ENCODE measurements at regions not wholly inside any gene's neighbourhood (a gene's known extent, or its start where the extent isn't known, plus 50 kb on each side); places are given as distances from the start of the nearest gene placed in this dataset.
A peak's percentile ranks its signal among the peaks of the same experiment; 100 is the strongest.
"Not testable (repeated sequence)": the region's sequence is repeated elsewhere in the genome, so short reads cannot be mapped to it uniquely, and the experiment has no call there.

DNA sequence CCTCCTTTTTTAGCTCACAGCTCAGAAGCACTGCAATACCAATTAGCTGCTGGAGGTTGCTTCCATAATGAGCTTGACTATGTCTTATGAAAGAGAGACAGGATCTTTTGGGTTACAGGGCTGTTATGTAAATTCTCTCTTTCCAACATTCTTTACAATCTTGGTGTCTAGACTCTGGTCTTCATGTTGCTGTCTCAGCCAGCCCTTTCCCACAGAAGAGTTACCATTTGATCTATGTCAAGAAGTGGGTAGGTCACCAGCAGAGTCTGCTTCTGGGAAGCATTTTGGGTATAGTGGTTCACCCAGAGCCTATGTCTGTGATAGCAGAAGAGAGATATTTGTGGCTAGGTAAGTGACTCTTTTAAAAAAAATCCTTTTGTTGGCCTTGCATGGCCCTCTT, 234.5 kb downstream of the SATB1 start:
- DNase-seq (ENCODE audit: low spot score) = no peak

DNA sequence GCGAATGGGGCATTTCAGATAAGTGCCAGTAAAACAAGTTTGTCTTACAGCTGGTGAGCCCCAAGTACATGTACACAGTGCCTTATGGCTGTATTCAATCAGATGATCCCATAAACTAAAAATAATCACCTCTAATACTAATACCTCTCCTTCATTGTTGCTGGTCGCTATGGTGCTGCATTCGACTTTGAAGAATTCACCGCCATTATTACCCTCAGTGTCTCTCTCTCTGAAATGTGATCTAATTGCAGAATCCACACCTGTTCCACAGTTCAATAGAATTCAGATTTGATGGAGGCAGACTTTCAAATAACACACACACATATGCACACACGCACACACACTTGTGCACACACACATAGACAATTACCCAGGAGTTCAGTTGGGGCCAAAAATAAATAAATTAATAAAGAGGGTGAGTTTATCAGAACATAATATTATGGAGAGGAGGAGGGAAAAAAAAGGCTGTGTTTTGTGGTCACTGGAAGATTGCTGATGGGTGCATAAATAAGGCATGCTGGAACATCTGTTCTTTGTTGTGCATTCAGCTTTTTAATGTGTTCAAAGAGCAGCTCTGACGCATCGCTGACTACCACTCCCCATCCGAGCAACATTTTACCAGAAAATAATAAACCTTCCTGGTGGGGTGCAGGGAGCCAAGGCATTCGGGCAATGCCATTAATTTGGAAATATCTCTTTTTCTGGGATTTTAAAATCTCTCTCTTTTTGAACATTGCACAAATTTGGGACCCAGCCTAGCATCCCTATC, 235.7 kb downstream of the SATB1 start:
- DNase-seq (ENCODE audit: low spot score) = peak; percentile 25

DNA sequence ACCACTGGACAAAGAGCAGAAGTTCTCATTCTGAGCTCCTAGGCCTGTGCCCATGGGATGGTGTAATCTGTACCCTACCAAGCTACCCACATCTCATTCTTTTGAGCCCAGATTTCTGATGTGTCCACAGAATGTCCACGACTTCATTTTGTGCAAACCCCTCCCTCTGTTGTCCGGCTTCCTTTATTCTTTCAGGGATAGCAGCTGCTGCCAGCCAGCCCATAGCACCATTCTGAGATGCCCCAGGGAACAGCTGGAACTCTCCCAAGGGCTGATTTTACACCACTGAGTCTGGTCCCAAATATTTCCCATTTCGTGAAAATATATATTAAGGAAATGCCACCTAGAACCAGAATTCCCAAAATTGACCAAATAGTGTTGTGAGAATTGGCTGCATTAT, 236.6 kb downstream of the SATB1 start:
- DNase-seq (ENCODE audit: low spot score) = no peak

DNA sequence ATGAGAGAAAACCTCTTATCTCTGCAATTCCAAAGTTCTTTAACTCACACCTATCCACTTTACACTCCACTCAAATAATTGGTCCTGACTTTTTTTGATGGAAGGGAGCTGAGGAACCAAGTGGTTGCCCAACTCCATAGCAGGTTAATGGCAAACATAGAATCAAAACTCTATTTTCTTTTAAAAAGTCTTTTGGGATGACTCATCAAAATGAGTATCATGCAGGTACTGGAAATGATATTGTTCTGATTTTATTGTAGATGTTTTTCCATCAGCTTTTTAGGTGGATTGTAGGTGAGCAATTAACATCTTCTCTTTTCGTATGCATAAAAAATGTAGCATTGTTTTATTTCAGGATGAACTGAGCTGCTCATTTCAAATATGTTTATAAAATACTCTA, 239.5 kb downstream of the SATB1 start:
- no peak for DNase-seq (ENCODE audit: low spot score)

DNA sequence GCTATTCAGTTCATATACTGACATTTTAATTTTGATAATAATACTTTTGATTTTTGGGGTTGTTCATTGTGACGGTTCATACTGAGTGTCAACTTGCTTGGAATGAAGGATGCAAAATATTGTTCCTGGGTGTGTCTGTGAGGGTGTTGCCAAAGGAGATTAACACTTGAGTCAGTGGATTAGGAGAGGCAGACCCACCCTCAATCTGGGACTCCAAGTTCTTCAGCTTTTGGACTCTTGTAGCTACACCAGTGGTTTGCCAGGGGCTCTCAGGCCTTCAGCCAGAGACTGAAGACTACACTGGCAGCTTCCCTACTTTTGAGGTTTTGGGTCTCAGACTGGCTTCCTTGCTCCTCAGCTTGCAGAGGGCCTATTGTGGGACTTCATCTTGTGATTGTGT, 242.2 kb downstream of the SATB1 start:
- not testable (repeated sequence) for DNase-seq (ENCODE audit: low spot score)

DNA sequence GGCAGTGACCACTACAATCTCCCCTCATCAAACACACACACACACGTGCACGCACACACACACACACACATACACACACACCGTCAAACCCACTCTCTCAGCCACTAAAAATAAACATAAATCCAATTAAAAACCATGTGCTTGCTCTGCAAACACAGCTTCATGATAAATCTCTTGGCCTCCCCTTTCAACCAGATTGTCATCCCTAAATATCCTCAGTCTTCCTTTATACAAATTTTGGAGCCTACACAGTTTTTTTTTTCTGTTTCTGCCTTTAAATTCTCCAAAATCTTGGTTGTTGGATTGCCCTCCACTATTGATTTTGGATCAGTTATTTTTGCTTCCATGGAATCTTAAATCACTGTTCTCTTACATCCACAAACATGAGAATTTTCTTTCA, 245.6 kb downstream of the SATB1 start:
- DNase-seq (ENCODE audit: low spot score) = no peak

DNA sequence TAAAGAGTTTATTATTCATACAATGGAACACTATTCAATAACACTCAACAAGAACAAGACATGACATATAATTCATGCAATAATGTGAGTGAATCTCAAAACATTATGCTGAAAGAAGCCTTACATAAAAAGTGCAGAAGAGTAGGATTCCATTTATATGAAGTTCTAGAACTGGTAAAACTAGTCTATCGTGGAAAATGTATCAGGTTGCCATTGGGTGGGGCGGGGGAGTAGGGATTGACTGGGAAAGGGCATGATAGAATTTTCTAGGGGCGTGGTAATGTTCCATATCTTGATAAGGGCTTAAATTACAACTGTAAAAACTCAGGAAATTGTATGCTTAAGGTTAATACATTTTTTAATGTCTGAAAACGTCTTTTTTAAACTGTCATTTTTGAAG, 247.9 kb downstream of the SATB1 start:
- DNase-seq (ENCODE audit: low spot score) = no peak

DNA sequence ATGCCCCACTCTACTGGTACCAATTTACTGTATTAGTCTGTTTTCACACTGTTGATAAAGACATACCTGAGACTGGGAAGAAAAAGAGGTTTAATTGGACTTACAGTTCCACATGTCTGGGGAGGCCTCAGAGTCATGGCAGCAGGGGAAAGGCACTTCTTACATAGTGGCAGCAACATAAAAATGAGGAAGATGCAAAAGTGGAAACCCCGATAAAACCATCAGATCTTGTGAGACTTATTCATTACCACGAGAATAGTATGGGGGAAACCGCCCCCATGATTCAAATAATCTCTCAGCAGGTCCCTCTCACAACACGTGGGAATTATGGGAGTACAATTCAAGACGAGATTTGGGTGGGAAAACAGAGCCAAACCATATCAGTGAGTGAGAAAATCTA, 251.2 kb downstream of the SATB1 start:
- DNase-seq (ENCODE audit: low spot score) = not testable (repeated sequence)

DNA sequence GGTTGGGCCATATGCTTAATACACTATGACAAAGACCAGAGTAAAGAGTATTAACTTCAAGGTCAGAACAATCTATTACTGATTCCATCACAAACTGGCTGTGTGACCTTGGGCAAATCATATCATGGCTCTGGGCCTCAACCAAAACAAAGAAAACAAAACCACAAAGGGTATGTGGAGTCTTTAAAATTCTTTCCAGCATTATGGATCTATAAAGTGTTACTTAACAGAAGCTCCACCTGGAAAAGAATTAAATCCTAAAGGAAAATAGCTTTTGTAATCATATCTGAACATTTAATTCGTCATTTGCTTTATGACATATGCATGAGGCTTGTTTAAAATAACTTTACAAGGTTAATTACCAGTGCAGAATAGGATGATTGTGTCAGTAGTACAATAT, 265.5 kb downstream of the SATB1 start:
- DNase-seq (ENCODE audit: low spot score) = no peak

DNA sequence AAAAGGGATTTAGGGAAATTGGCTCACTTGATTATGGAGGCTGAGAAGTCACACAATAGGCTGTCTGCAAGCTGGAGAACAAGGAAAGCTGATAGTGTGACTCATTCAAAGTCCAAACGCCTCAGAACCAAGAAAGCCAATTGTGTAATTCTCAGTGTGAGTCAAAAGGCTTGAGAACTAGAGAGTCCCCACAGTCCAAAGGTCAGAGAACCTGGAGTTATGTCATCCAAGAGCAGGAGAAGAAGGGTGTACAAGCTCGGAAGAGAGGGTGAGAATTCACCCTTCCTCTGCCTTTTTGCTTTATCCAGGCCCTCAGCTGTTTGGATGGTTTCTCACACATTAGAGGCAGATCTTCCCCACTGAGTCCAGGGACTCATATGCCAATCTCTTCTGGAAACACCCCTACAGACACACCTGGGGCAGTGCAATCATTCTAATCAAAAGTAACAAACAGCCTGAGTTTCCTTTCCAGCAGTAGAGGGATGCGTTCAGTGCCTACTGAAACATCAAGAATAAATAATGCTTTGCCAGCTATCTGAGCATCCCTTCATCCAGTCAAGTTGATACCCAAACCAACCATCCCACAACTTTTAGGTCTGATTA, 271.5 kb downstream of the SATB1 start:
- peak; percentile 53 for DNase-seq (ENCODE audit: low spot score)

DNA sequence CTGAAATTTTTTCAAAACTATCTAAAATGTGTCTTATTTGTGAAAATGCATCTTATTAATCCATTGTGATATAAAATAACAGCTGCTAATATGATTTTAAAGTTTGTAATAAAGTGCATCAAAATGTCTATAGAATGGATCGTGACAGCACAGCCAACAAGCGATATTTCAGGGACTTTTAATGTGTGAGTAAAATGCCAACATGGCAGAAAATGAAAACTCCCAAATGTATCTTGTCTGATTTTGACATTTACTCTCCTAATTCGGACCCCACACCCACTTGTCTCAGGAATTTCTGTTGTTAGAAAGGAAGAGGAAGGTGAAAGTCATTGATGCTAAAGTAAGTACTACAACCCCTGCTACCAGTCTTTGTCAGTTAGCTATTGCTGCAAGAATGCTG, 273.9 kb downstream of the SATB1 start:
- DNase-seq (ENCODE audit: low spot score) = no peak

DNA sequence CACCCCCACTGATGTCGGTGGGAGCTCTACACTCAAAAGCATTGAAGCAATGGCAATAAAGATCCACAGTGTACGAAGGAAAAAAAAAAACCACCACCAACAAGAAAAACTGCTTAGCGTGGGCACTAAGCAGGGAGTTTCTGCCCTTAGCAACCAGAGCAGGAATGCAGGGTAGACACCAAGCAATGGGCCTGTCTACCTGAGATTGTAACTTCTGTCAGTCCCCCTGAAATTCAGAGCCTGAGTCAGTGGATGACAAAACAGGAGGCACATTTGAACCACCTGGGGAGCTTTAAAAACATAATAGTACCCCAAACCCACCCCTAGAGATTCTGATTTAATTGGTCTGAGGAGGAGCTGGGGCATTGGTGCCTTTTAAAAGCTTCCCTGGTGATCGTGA, 275.2 kb downstream of the SATB1 start:
- DNase-seq (ENCODE audit: low spot score) = no peak

DNA sequence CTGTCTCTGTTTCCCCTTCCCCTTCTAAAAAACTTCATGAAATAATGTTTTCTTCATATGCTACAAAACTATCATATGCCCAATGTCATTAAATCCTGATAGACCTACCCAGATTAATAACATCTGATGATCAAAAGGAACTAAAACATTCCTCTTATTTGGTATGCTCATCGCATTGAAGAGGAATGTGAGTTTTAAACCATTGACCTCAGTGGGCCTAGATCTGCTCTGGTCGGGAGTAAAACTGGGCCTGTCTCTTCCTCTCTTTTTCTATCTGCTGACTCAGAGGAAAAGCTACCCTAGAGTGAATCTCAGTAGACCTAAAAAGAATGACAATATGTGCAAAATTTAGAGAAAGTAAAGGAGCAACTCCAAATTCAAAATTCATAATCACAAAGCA, 275.8 kb downstream of the SATB1 start:
- DNase-seq (ENCODE audit: low spot score) = no peak

DNA sequence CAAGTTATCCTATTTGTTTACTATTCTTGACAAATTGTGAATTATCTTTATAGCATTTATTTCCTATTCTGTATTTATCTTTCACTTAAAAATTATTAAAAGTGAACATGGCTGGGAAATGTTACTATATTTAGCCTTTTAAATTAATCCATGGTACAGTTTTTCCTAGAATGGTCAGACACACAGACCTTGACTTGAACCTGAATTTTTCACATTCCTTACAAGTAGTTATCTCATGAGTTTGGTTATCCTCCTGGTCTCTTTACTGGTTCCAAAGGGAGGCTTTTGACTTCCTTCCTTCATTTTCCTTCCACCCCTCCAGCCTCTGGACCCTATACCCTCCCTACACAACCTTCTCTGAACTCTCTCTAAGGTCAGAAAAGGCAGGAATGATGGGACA, 280.6 kb downstream of the SATB1 start:
- no peak for DNase-seq (ENCODE audit: low spot score)

DNA sequence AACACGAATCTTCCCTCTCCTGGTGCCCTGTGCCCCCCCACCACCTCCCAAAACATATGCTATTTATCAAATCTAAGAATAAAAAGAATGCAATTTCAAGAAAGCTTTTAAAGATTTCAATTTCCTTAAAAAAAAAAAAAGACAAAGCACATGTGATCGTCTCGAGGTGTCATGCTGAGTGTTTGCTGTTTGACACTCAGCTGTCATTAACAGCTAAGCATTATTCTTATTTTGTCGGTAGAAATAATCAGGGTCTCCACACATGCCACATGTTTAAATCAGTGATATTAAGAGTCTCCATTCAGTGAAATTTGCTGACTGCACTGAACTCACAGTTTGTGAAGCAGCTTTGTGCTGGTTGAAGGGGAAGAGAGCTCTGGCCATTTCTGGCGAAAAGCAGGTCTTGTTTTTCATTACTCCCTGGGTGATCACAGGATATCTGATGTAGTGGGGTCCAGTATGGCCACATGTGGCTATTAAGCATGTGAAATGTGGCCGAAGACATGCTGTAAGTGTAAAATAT, 281.8 kb downstream of the SATB1 start:
- DNase-seq (ENCODE audit: low spot score) = no peak

DNA sequence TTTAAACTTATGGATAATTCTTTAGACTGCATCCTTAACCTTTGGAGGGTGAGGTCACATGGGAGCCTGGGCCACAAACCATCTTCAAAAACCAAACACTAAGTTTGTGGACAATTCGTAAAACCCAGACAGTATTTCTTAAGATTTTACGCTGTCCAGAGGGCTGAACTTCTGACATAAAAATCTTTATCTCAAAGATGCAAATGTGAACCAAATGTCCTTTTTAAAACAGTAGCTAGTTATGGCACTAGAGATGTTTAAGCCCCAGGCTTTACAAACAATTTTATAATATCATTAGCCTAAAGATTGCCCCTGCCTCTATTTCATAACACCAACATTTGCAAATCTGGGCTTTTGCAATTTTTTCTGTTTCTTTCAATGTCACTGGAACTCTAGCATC, 287.2 kb downstream of the SATB1 start:
- no peak for DNase-seq (ENCODE audit: low spot score)

DNA sequence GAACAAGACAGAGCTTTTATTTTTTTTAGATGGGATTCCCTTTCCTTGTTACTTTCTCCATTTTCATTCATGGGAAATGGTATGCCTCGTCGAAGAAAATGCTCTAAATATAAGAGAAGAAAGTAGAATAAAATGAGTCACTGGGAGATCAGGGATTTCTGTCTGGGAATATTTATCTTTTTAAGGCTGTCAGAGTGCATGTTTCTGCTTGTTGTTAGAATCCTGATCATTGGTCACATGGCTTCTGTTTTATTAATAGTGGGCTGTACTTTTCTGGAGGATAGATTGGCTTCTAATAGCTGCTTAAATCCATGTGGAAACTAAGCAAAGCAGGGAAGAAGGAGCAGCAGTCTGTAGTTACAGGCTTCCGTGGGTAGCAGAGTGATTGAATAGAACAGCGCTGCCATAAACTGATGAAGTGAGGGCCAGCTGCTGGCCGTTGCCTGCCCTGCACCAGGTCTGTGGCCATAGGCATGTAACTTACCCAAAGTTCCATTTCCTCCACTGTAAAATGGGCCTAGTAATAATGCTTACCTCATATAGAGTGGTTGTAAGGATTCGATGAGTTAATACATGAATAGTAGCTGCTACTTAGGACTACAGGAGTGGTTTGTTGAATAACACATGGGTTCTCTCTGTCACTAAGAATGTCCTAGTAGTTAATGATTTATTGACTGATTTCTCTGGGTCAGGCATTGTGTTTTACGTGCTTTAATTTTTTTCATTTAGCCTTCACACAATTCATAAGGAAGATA, 289.9 kb downstream of the SATB1 start:
- no peak for DNase-seq (ENCODE audit: low spot score)

DNA sequence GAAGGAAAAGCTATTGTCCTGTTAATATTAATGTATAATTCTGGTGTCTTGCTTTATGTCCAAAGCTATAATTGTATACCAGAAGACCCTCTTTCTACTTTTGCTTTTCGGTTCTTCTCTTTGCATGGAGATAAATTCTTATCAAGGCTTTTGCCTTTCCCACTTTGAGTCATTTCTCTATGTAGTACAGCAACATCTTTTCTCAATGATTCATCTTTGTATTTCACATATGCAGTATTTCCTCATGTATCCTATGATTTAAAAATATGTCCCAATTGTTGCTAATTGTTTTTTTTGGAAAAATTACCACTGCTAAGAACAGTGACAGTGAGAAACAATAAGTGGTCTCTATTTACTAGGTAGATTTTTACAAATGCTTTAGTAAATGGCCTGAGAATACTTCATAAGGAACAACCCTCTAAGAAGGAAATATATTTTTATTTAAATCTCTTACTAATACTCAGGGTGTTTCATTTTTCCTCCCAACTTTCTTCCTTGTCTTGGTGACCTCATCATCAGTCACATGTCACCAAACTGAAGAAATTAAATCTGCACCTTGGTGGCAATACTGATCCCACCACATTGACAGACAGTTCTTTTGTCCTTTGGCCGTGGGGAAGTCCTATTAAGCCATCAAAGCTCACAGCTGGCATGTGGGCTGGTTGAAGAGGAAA, 290.6 kb downstream of the SATB1 start:
- DNase-seq (ENCODE audit: low spot score) = peak; percentile 25

DNA sequence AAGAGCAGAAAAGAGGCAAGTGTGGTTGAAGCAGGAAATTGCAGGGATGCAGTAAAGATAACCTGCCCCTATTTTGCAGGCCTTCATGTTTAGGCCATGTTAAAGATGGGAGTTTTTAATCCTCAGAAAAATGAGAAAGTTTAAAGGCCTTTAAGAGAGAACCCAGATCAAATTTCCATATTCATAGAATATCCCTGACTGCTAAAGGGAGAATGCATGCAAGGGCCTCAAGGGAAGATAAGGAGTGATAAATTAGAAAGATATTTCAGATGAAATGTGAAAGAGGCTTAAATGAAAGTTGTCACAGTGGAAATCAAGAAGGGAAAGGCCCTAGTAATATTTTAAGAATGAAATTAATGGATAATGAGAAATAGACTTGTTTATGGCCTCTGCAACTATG, 292.1 kb downstream of the SATB1 start:
- DNase-seq (ENCODE audit: low spot score) = no peak

DNA sequence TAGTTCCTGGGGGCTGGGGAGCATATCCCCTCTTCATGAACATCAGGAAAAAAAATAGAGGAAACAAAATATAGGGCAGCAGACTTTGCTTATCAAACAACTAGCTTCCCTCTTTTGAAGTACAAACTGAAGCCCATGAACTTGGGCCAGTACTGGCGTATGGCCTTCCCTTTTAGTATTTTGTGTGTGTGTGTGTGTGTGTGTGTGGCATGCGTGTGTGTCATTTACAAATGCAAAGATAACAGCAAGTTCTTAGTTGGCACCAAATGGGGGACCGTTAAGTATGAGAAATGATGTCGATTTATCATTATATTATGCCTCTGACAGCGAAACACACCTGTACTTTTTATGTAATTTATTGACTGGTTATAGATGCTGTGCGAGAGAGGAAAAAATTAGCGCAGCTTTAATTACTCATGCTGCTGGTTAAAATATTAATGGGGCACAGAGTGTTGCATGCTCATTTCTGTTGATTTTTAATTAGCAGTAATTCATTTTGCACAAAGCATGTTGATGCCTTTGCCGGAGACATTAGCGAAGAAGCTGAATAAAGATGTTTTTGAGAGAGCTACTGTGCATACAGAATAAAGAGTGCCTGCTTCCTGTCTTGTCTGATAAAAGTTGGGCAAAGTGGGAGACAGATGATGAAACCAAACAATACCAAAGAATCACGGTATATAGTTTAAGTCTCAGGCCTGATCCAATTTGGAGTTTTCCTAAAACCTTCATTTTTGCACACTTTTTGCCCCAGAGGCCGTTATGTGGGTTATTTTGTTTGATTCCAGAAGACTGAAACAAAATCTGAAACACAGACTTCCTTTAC, 297.1 kb downstream of the SATB1 start:
- DNase-seq (ENCODE audit: low spot score) = no peak

DNA sequence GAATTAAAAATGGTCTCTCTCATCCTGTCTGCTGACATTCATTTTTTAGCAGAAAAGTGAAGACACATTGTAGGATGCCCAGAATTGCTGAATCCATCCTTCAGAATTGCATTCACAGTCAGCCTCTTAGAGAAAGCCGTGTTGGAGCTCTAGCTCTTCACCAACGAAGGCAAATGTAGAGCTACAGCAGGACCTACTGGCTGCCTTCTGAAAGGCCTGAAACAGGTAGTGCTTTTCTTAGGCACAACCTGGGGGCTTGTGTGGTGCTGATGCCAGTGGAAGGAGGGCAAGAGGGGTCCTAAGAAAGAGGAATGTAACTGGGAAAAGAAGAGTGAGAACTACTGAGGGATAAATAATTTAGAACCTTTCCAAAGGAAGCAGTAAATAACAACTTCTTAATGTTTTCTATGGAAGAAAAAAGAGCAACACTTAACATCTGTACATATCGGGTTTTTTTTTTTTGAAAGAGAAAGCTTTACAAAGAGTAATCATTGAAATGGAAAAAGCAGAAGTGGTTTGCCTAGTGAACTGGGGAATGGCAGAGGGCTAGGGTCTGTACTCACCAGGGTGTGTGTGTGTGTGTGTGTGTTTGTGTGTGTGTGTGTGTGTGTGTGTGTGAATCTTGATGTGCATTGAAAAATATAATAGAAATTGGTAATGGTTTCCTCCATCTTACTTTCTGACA, 297.8 kb downstream of the SATB1 start:
- no peak for DNase-seq (ENCODE audit: low spot score)
